Urinary bladder (tissue), 3 donors: ENCODE measurements at regions not wholly inside any gene's neighbourhood (a gene's known extent, or its start where the extent isn't known, plus 50 kb on each side); places are given as distances from the start of the nearest gene placed in this dataset.
"Not testable (repeated sequence)": the region's sequence is repeated elsewhere in the genome, so short reads cannot be mapped to it uniquely, and the experiment has no call there.

Source experiments
- DNase-seq: peaks from one replicate; pipeline ENCODE4 v3.0.0-alpha.2; 2015; ENCODE audit errors: extremely low spot score
- H3K27ac ChIP-seq: one replicate; pipeline ENCODE4 v1.5.1; 2013; ENCODE audit warnings: low read depth, mild to moderate bottlenecking, moderate library complexity
- H3K36me3 ChIP-seq: one replicate; pipeline ENCODE4 v1.6.1; 2013; ENCODE audit warnings: mild to moderate bottlenecking, moderate library complexity; ENCODE audit not compliant: insufficient read depth
- H3K4me1 ChIP-seq: one replicate; pipeline ENCODE4 v1.6.1; 2013; ENCODE audit warnings: mild to moderate bottlenecking, moderate library complexity; ENCODE audit not compliant: insufficient read depth
- H3K4me3 ChIP-seq: one replicate; pipeline ENCODE4 v1.5.1; 2013; ENCODE audit warnings: low read depth, low read length
- WGBS: extraction: QIAGEN DNeasy Blood & Tissue Kit; methylation state at CpG from one replicate; pipeline ENCODE4 v1.1.7; 2013; 5-methylcytosine and 5-hydroxymethylcytosine counted together
- donor health status: healthy with polysubstance abuse.
- donor health status: healthy.

GRCh38 chr15:58313304-58313703 is 118.5 kb upstream of the LIPC start:
- DNase-seq: no peak
- H3K4me3 ChIP-seq: no peak overlapping the region
- no peaks in the 10 kb centered on the region for H3K4me1 ChIP-seq
- H3K36me3 ChIP-seq: no peaks in the 10 kb centered on the region
- WGBS: 80% methylated on average over 5 of the region's 5 CpGs
- H3K27ac ChIP-seq: no peak overlapping the region

GRCh38 chr15:58313810-58314592 is 117.8 kb upstream of the LIPC start:
- Histone ChIP-seq H3K4me1 (no peaks in the 10 kb centered on the region), H3K36me3 (no peaks in the 10 kb centered on the region), H3K27ac (no peak overlapping the region), H3K4me3 (no peak overlapping the region)
- no peak for DNase-seq
- 69% methylated on average over 6 of the region's 6 CpGs for WGBS

- Histone ChIP-seq H3K27ac (no peak overlapping the region), H3K4me3 (no peak overlapping the region), H3K36me3 (no peaks in the 10 kb centered on the region), H3K4me1 (no peaks in the 10 kb centered on the region)
- no peak for DNase-seq
- 54% methylated on average over 4 of the region's 4 CpGs for WGBS
Measured at GRCh38 chr15:58314593-58315216, 117.1 kb upstream of the LIPC start.

GRCh38 chr15:58318517-58318916 is 113.3 kb upstream of the LIPC start:
- H3K36me3 ChIP-seq: no peaks in the 10 kb centered on the region
- DNase-seq: no peak
- 87% methylated on average over 6 of the region's 6 CpGs for WGBS
- H3K27ac ChIP-seq: no peak overlapping the region
- no peak overlapping the region for H3K4me3 ChIP-seq
- no peaks in the 10 kb centered on the region for H3K4me1 ChIP-seq

- Histone ChIP-seq H3K36me3 (no peaks in the 10 kb centered on the region), H3K4me3 (no peak overlapping the region)
- 96% methylated on average over 2 of the region's 2 CpGs for WGBS
Measured at GRCh38 chr15:58321034-58321433, 110.8 kb upstream of the LIPC start.

GRCh38 chr15:58322253-58322652 is 109.5 kb upstream of the LIPC start:
- 81% methylated on average over 3 of the region's 3 CpGs for WGBS
- no peaks in the 10 kb centered on the region for H3K4me1 ChIP-seq
- no peaks in the 10 kb centered on the region for H3K36me3 ChIP-seq
- H3K27ac ChIP-seq: no peak overlapping the region
- no peak overlapping the region for H3K4me3 ChIP-seq
- no peak for DNase-seq

More at GRCh38 chr15:58321034-58321433, 110.8 kb upstream of the LIPC start:
- Histone ChIP-seq H3K27ac (no peak overlapping the region), H3K4me1 (no peaks in the 10 kb centered on the region)
- no peak for DNase-seq

GRCh38 chr15:58323321-58323720 is 108.5 kb upstream of the LIPC start:
- not testable (repeated sequence) for DNase-seq, H3K4me1 ChIP-seq, H3K36me3 ChIP-seq, H3K4me3 ChIP-seq, H3K27ac ChIP-seq
- WGBS: 39% methylated on average over 1 of the region's 1 CpG

- no peak for DNase-seq
- H3K27ac ChIP-seq: no peak overlapping the region
- no peaks in the 10 kb centered on the region for H3K36me3 ChIP-seq
- H3K4me1 ChIP-seq: no peaks in the 10 kb centered on the region
- H3K4me3 ChIP-seq: no peak overlapping the region
Measured at GRCh38 chr15:58324533-58324932, 107.3 kb upstream of the LIPC start.

GRCh38 chr15:58327958-58328357 is 103.8 kb upstream of the LIPC start:
- H3K36me3 ChIP-seq: no peaks in the 10 kb centered on the region
- H3K4me1 ChIP-seq: peaks cover 3% of the 10 kb centered on the region
- no peak for DNase-seq
- H3K4me3 ChIP-seq: no peak overlapping the region
- WGBS: 98% methylated on average over 1 of the region's 1 CpG
- H3K27ac ChIP-seq: no peak overlapping the region

GRCh38 chr15:58329211-58329610 is 102.6 kb upstream of the LIPC start:
- Histone ChIP-seq H3K27ac (no peak overlapping the region), H3K36me3 (no peaks in the 10 kb centered on the region), H3K4me1 (peaks cover 3% of the 10 kb centered on the region), H3K4me3 (no peak overlapping the region)
- WGBS: 87% methylated on average over 2 of the region's 2 CpGs
- no peak for DNase-seq

- Histone ChIP-seq H3K36me3 (no peaks in the 10 kb centered on the region), H3K27ac (peak overlapping the region; percentile 39), H3K4me3 (no peak overlapping the region), H3K4me1 (peaks cover 3% of the 10 kb centered on the region)
- WGBS: 74% methylated on average over 13 of the region's 13 CpGs
- DNase-seq: no peak
Measured at GRCh38 chr15:58329781-58330671, 101.8 kb upstream of the LIPC start.

GRCh38 chr15:58330741-58331559 is 100.8 kb upstream of the LIPC start:
- Histone ChIP-seq H3K27ac (peak overlapping the region; percentile 70), H3K36me3 (no peaks in the 10 kb centered on the region), H3K4me1 (peaks cover 3% of the 10 kb centered on the region), H3K4me3 (no peak overlapping the region)
- no peak for DNase-seq
- WGBS: 64% methylated on average over 8 of the region's 8 CpGs

GRCh38 chr15:58331560-58331912 is 100.3 kb upstream of the LIPC start:
- 45% methylated on average over 2 of the region's 2 CpGs for WGBS
- no peak for DNase-seq
- H3K4me3 ChIP-seq: no peak overlapping the region

More at GRCh38 chr15:58331560-58331912, 100.3 kb upstream of the LIPC start:
- peaks cover 3% of the 10 kb centered on the region for H3K4me1 ChIP-seq
- H3K27ac ChIP-seq: peak overlapping the region; percentile 42
- H3K36me3 ChIP-seq: no peaks in the 10 kb centered on the region
